WTC11 (cell line): ENCODE measurements at regions not wholly inside any gene's neighbourhood (a gene's known extent, or its start where the extent isn't known, plus 50 kb on each side); places are given as distances from the start of the nearest gene placed in this dataset.

ENCODE experiments used
- ATAC-seq: fragments of 200-7000 bp; cut with Tn5 transposase; 2 replicates; pipeline ENCODE4 v1.10.0; 2021; ENCODE audit warnings: mild to moderate bottlenecking, moderate library complexity
- CTCF ChIA-PET: fragments of 300-600 bp; sonication (Branson Sonifier 250); formaldehyde crosslinking; loops from one replicate; lab custom pipeline; 2021; ENCODE audit warnings: antibody characterized with exemption; lab: Charles Lee
- POLR2A ChIA-PET: fragments of 350-600 bp; sonication (Branson Sonifier 250); formaldehyde crosslinking; loops from one replicate; lab custom pipeline; 2021; ENCODE audit warnings: antibody characterized with exemption; lab: Charles Lee
- DNase-seq: peaks from one replicate; pipeline ENCODE4 v3.0.0; 2021; ENCODE audit warnings: low spot score
- H3K27ac Mint-ChIP-seq: 2 replicates; pipeline ENCODE4 v1.8.0; 2021; ENCODE audit warnings: mixed read lengths
- H3K27me3 Mint-ChIP-seq: 2 replicates; pipeline ENCODE4 v1.8.0; 2021; ENCODE audit warnings: low read depth, mild to moderate bottlenecking, moderate library complexity, mixed read lengths
- H3K36me3 Mint-ChIP-seq: 2 replicates; pipeline ENCODE4 v1.8.0; 2021; ENCODE audit warnings: mixed read lengths
- H3K4me1 Mint-ChIP-seq: 2 replicates; pipeline ENCODE4 v1.8.0; 2022; ENCODE audit warnings: mixed read lengths
- H3K4me3 Mint-ChIP-seq: 2 replicates; pipeline ENCODE4 v1.8.0; 2021; ENCODE audit warnings: mild to moderate bottlenecking, moderate library complexity, mixed read lengths
- H3K9me3 Mint-ChIP-seq: 2 replicates; pipeline ENCODE4 v1.8.0; 2021; ENCODE audit warnings: mixed read lengths
- AR ChIP-seq: fragments of 250-450 bp; sonication (Bioruptor Pico); IDR thresholded peaks from 2 replicates; pipeline ENCODE4 v1.9.0; 2021; ENCODE audit warnings: mild to moderate bottlenecking
- CDX4 ChIP-seq: fragments of 250-450 bp; sonication (Bioruptor Pico); IDR thresholded peaks from 2 replicates; pipeline ENCODE4 v1.9.0; 2021; ENCODE audit warnings: moderate library complexity, mild to moderate bottlenecking, inconsistent platforms, borderline replicate concordance
- CREM ChIP-seq: sonication (generic); formaldehyde crosslinking; IDR thresholded peaks from 2 replicates; pipeline ENCODE4 v1.8.1; 2022; ENCODE audit warnings: mild to moderate bottlenecking, missing genetic modification reagents, moderate library complexity
- E2F4 ChIP-seq: sonication (generic); formaldehyde crosslinking; IDR thresholded peaks from 2 replicates; pipeline ENCODE4 v1.8.1; 2022; ENCODE audit warnings: low read depth, mild to moderate bottlenecking, moderate library complexity, missing genetic modification reagents, borderline replicate concordance
- GABPB1 ChIP-seq: sonication (generic); formaldehyde crosslinking; IDR thresholded peaks from 2 replicates; pipeline ENCODE4 v1.8.1; 2023; ENCODE audit warnings: mild to moderate bottlenecking, missing genetic modification reagents
- HMGXB4 ChIP-seq: sonication (generic); formaldehyde crosslinking; IDR thresholded peaks from 2 replicates; pipeline ENCODE4 v1.8.1; 2023; ENCODE audit warnings: mild to moderate bottlenecking, moderate library complexity, missing genetic modification reagents
- IRF1 ChIP-seq: sonication (generic); formaldehyde crosslinking; IDR thresholded peaks from 2 replicates; pipeline ENCODE4 v1.8.0; 2023; ENCODE audit warnings: missing genetic modification reagents
- JUN ChIP-seq: sonication (generic); formaldehyde crosslinking; IDR thresholded peaks from 2 replicates; pipeline ENCODE4 v1.8.0; 2023; ENCODE audit warnings: mild to moderate bottlenecking, missing genetic modification reagents
- PRRX2 ChIP-seq: fragments of 250-450 bp; sonication (Bioruptor Pico); IDR thresholded peaks from 2 replicates; pipeline ENCODE4 v1.8.0; 2021; ENCODE audit warnings: mild to moderate bottlenecking
- RELA ChIP-seq: sonication (generic); formaldehyde crosslinking; IDR thresholded peaks from 2 replicates; pipeline ENCODE4 v1.8.1; 2022; ENCODE audit warnings: missing genetic modification reagents, mild to moderate bottlenecking, borderline replicate concordance
- SMAD3 ChIP-seq: sonication (generic); formaldehyde crosslinking; IDR thresholded peaks from 2 replicates; pipeline ENCODE4 v1.8.0; 2022; ENCODE audit warnings: missing genetic modification reagents, mild to moderate bottlenecking, borderline replicate concordance
- USF2 ChIP-seq: sonication (generic); formaldehyde crosslinking; IDR thresholded peaks from 2 replicates; pipeline ENCODE4 v1.8.1; 2023; ENCODE audit warnings: mild to moderate bottlenecking, missing genetic modification reagents, moderate library complexity
- ZBTB21 ChIP-seq: sonication (generic); formaldehyde crosslinking; IDR thresholded peaks from 2 replicates; pipeline ENCODE4 v1.8.1; 2023; ENCODE audit warnings: mild to moderate bottlenecking, missing genetic modification reagents, borderline replicate concordance
- ZNF138 ChIP-seq: sonication (generic); formaldehyde crosslinking; conservative IDR thresholded peaks from 2 replicates; pipeline ENCODE4 v1.8.1; 2022; ENCODE audit warnings: mild to moderate bottlenecking, moderate library complexity, missing genetic modification reagents
- ZNF416 ChIP-seq: fragments of 250-450 bp; sonication (Bioruptor Pico); IDR thresholded peaks from 2 replicates; pipeline ENCODE4 v1.9.0; 2021; ENCODE audit warnings: mild to moderate bottlenecking, inconsistent platforms
- ZNF423 ChIP-seq: fragments of 250-450 bp; sonication (Bioruptor Pico); IDR thresholded peaks from 2 replicates; pipeline ENCODE4 v2.1.2; 2022; ENCODE audit warnings: mild to moderate bottlenecking, moderate library complexity
- ZNF532 ChIP-seq: fragments of 250-450 bp; sonication (Bioruptor Pico); IDR thresholded peaks from 2 replicates; pipeline ENCODE4 v1.9.0; 2021; ENCODE audit warnings: mild to moderate bottlenecking, borderline replicate concordance

GRCh38 chr16:86029131-86029741, 130.3 kb downstream of the IRF8 start:
- POLR2A ChIA-PET: no interaction called here
- TF ChIP-seq ZNF423 (CRISPR knock-in tag) (no peak), ZBTB21 (CRISPR knock-in tag) (no peak), ZNF138 (CRISPR knock-in tag) (no peak), PRRX2 (CRISPR knock-in tag) (no peak), AR (CRISPR knock-in tag) (no peak), ZNF532 (CRISPR knock-in tag) (no peak), SMAD3 (CRISPR knock-in tag) (no peak), GABPB1 (no peak)
- Mint-ChIP-seq H3K9me3 (peaks cover 30% of the 10 kb centered on the region), H3K27ac (no peak overlapping the region), H3K36me3 (peaks cover 5% of the 10 kb centered on the region; the same call in 1 of the 2 replicates), H3K4me3 (no peak overlapping the region), H3K4me1 (peaks cover 18% of the 10 kb centered on the region), H3K27me3 (peaks cover 16% of the 10 kb centered on the region)
- CTCF ChIA-PET: interaction anchor here (1.1 to 2.3 kb wide), 9 partner anchors 9 to 489 kb away, joined by 3 to 16 read pairs (median 6); no protein-coding TSS in a partner anchor
- ATAC-seq: peak; percentile 33
- DNase-seq: no peak

- Mint-ChIP-seq H3K4me1 (peaks cover 27% of the 10 kb centered on the region), H3K9me3 (peaks cover 25% of the 10 kb centered on the region), H3K36me3 (0 out of 2 replicates have a peak, but pooled peaks cover 2% of the 10 kb centered on the region), H3K27ac (no peak overlapping the region), H3K27me3 (peaks cover 16% of the 10 kb centered on the region), H3K4me3 (no peak overlapping the region)
- ChIA-PET POLR2A (no interaction called here), CTCF (interaction anchor here (1.4 to 2.3 kb wide), 6 partner anchors 10 to 488 kb away, joined by 4 to 16 read pairs (median 8); no protein-coding TSS in a partner anchor)
- DNase-seq (no peak), ATAC-seq (no peak)
- TF ChIP-seq IRF1 (CRISPR knock-in tag) (no peak), USF2 (CRISPR knock-in tag) (no peak), JUN (no peak), RELA (CRISPR knock-in tag) (no peak), CREM (no peak), E2F4 (no peak), ZNF416 (no peak), CDX4 (CRISPR knock-in tag) (no peak), HMGXB4 (CRISPR knock-in tag) (no peak)
Measured at GRCh38 chr16:86030116-86030515, 131.2 kb downstream of the IRF8 start.
